ENCODE measurements at regions not wholly inside any gene's neighbourhood (a gene's known extent, or its start where the extent isn't known, plus 50 kb on each side); places are given as distances from the start of the nearest gene placed in this dataset.

- H3K9me3 ChIP-seq, result no peaks in the 10 kb centered on the region
- H3K27ac ChIP-seq, result no peak overlapping the region
- peaks cover 0 to 8% (median 0%) of the 10 kb centered on the region in 3 donors for H3K4me1 ChIP-seq
- H3K4me3 ChIP-seq, result no peak overlapping the region
- no peak for TF ChIP-seq CTCF (IDR thresholded peaks at IDR 0.05)
- no peak for TF ChIP-seq POLR2A (IDR thresholded peaks at IDR 0.05)
- no peaks in the 10 kb centered on the region for H3K27me3 ChIP-seq
- no peak for DNase-seq
- intact Hi-C loops (cut with DNase I), result no loop called here
- no peaks in the 10 kb centered on the region for H3K36me3 ChIP-seq
- 88% methylated on average over 9 of the region's 9 CpGs for WGBS, 2 donors
Measured at GRCh38 chr10:8180360-8181109, 126.0 kb downstream of the GATA3 start.

GRCh38 chr10:8181496-8182157 lies 127.1 kb downstream of the GATA3 start:
- no peak for DNase-seq
- Histone ChIP-seq H3K9me3 (no peaks in the 10 kb centered on the region), H3K4me1 (peaks cover 0 to 8% (median 0%) of the 10 kb centered on the region in 3 donors), H3K4me3 (no peak overlapping the region), H3K27ac (no peak overlapping the region), H3K27me3 (no peaks in the 10 kb centered on the region), H3K36me3 (no peaks in the 10 kb centered on the region)
- 83 to 92% methylated on average over 6 to 11 of the region's 11 CpGs for WGBS, 2 donors
- TF ChIP-seq POLR2A (IDR thresholded peaks at IDR 0.05) (no peak), CTCF (IDR thresholded peaks at IDR 0.05) (no peak)
- intact Hi-C loops (cut with DNase I), result no loop called here

GRCh38 chr10:8182806-8183205 lies 128.3 kb downstream of the GATA3 start:
- H3K4me1 ChIP-seq, result peaks cover 0 to 8% (median 0%) of the 10 kb centered on the region in 3 donors
- no peak for TF ChIP-seq CTCF (IDR thresholded peaks at IDR 0.05)
- TF ChIP-seq POLR2A (IDR thresholded peaks at IDR 0.05), result no peak
- no peaks in the 10 kb centered on the region for H3K27me3 ChIP-seq
- intact Hi-C loops (cut with DNase I), result no loop called here
- DNase-seq, result no peak
- no peak overlapping the region for H3K4me3 ChIP-seq
- H3K9me3 ChIP-seq, result no peaks in the 10 kb centered on the region
- H3K27ac ChIP-seq, result no peak overlapping the region
- WGBS, 2 donors, result 54 to 56% methylated on average over 3 of the region's 3 CpGs
- no peaks in the 10 kb centered on the region for H3K36me3 ChIP-seq

- TF ChIP-seq POLR2A (IDR thresholded peaks at IDR 0.05), result no peak
- TF ChIP-seq CTCF (IDR thresholded peaks at IDR 0.05), result no peak
- peaks cover 0 to 8% (median 0%) of the 10 kb centered on the region in 3 donors for H3K4me1 ChIP-seq
- H3K27me3 ChIP-seq, result peaks cover 0 to under 1% (median 0%) of the 10 kb centered on the region in 4 donors
- no peaks in the 10 kb centered on the region for H3K36me3 ChIP-seq
- no peaks in the 10 kb centered on the region for H3K9me3 ChIP-seq
- no peak overlapping the region for H3K4me3 ChIP-seq
- intact Hi-C loops (cut with DNase I), result no loop called here
- 24 to 32% methylated on average over 5 of the region's 5 CpGs for WGBS, 2 donors
- H3K27ac ChIP-seq, result no peak overlapping the region
- no peak for DNase-seq
Measured at GRCh38 chr10:8183241-8183704, 128.8 kb downstream of the GATA3 start.

- intact Hi-C loops (cut with DNase I), result no loop called here
- no peaks in the 10 kb centered on the region for H3K9me3 ChIP-seq
- H3K27me3 ChIP-seq, result peaks cover 0 to 17% (median 0%) of the 10 kb centered on the region in 4 donors
- H3K4me3 ChIP-seq, result no peak overlapping the region
- peaks cover 0 to 8% (median 0%) of the 10 kb centered on the region in 3 donors for H3K4me1 ChIP-seq
- 75 to 81% methylated on average over 3 of the region's 3 CpGs for WGBS, 2 donors
- no peak for TF ChIP-seq POLR2A (IDR thresholded peaks at IDR 0.05)
- H3K27ac ChIP-seq, result no peak overlapping the region
- H3K36me3 ChIP-seq, result no peaks in the 10 kb centered on the region
- DNase-seq, result no peak
Measured at GRCh38 chr10:8187171-8187666, 132.7 kb downstream of the GATA3 start.

All from esophagus squamous epithelium (tissue), 5 donors.